T-cell (primary cell): ENCODE measurements at regions not wholly inside any gene's neighbourhood (a gene's known extent, or its start where the extent isn't known, plus 50 kb on each side); places are given as distances from the start of the nearest gene placed in this dataset.

ENCODE experiments used
- ATAC-seq, 4 experiments: fragments of 200-7000 bp in 3 of 4; fragments of 150-1000 bp in 1 of 4; cut with Tn5 transposase; replicated peaks in 1 of 4; 1 replicate in 3 of 4; 2 replicates in 1 of 4; pipeline ENCODE4 v1.10.0; 2021; ENCODE audit warnings: moderate library complexity in 3 of 4, mild to moderate bottlenecking in 2 of 4, moderate number of reproducible peaks in 1 of 4
- CTCF ChIA-PET, 2 donors: fragments of 300-600 bp; sonication (Branson Sonifier 250); formaldehyde crosslinking; loops; one replicate each; lab custom pipeline; 2022; ENCODE audit warnings: antibody characterized with exemption in 2 of 2; lab: Charles Lee
- POLR2A ChIA-PET, 2 donors: fragments of 300-600 bp; sonication (Branson Sonifier 250); formaldehyde crosslinking; loops; one replicate each; lab custom pipeline; 2022; ENCODE audit warnings: antibody characterized with exemption in 2 of 2; lab: Charles Lee
- DNase-seq, 35 experiments: peaks; one replicate each; pipeline versions ENCODE4 v3.0.0 to v3.0.0-alpha.2; 2013 to 2023
- H3K27ac ChIP-seq: one replicate; pipeline ENCODE4 v1.5.1; 2013; ENCODE audit warnings: low read length
- H3K27me3 ChIP-seq, 2 experiments: replicated peaks in 1 of 2; 1 replicate in 1 of 2; 2 replicates in 1 of 2; pipeline versions ENCODE4 v1.6.1 to v1.7.0; 2013; ENCODE audit warnings: low read length in 1 of 2, mixed read lengths in 1 of 2; ENCODE audit not compliant: control insufficient read depth in 2 of 2, insufficient read depth in 2 of 2; ENCODE audit errors: extremely low read depth in 1 of 2
- H3K36me3 ChIP-seq, 2 donors: 1 replicate in 1 of 2; 2 replicates in 1 of 2; pipeline versions ENCODE4 v1.6.1 to v1.7.0; 2013; ENCODE audit warnings: low read length in 1 of 2; ENCODE audit not compliant: control insufficient read depth in 2 of 2, insufficient read depth in 1 of 2; ENCODE audit errors: extremely low read depth in 1 of 2
- H3K4me1 ChIP-seq, 2 experiments: 1 replicate in 1 of 2; 2 replicates in 1 of 2; pipeline versions ENCODE4 v1.6.1 to v1.7.0; 2013; ENCODE audit warnings: low read length in 2 of 2, mixed read lengths in 1 of 2; ENCODE audit not compliant: insufficient read depth in 2 of 2, control insufficient read depth in 1 of 2; ENCODE audit errors: extremely low read depth in 1 of 2
- H3K4me3 ChIP-seq, 2 donors: 1 replicate in 1 of 2; 2 replicates in 1 of 2; pipeline versions ENCODE4 v1.5.1 to v1.7.0; 2013; ENCODE audit warnings: mild to moderate bottlenecking in 2 of 2, low read length in 1 of 2, moderate library complexity in 1 of 2; ENCODE audit not compliant: control insufficient read depth in 1 of 2; ENCODE audit errors: extremely low read depth in 1 of 2
- H3K9me3 ChIP-seq: 2 replicates; pipeline ENCODE4 v1.7.0; 2013
- H3K27ac Mint-ChIP-seq, 2 donors: one replicate each; pipeline ENCODE4 v1.8.0; 2020 to 2021; ENCODE audit warnings: mild to moderate bottlenecking in 2 of 2, mixed read lengths in 2 of 2
- H3K27me3 Mint-ChIP-seq, 2 donors: one replicate each; pipeline ENCODE4 v1.8.0; 2021 to 2022; ENCODE audit warnings: mixed read lengths in 2 of 2
- H3K36me3 Mint-ChIP-seq: one replicate; pipeline ENCODE4 v1.8.0; 2021; ENCODE audit warnings: mixed read lengths
- H3K4me1 Mint-ChIP-seq, 3 donors: one replicate each; pipeline ENCODE4 v1.8.0; 2020 to 2022; ENCODE audit warnings: mixed read lengths in 3 of 3, mild to moderate bottlenecking in 1 of 3
- H3K4me3 Mint-ChIP-seq, 3 donors: one replicate each; pipeline ENCODE4 v1.8.0; 2020 to 2022; ENCODE audit warnings: mild to moderate bottlenecking in 3 of 3, mixed read lengths in 3 of 3, moderate library complexity in 3 of 3
- H3K9me3 Mint-ChIP-seq, 3 donors: one replicate each; pipeline ENCODE4 v1.8.0; 2020 to 2022; ENCODE audit warnings: mixed read lengths in 3 of 3
- WGBS: methylation state at CpG from one replicate; pipeline ENCODE4 v1.1.5; 2013; ENCODE audit warnings: missing lambda C conversion rate; ENCODE audit not compliant: insufficient coverage; 5-methylcytosine and 5-hydroxymethylcytosine counted together

DNA sequence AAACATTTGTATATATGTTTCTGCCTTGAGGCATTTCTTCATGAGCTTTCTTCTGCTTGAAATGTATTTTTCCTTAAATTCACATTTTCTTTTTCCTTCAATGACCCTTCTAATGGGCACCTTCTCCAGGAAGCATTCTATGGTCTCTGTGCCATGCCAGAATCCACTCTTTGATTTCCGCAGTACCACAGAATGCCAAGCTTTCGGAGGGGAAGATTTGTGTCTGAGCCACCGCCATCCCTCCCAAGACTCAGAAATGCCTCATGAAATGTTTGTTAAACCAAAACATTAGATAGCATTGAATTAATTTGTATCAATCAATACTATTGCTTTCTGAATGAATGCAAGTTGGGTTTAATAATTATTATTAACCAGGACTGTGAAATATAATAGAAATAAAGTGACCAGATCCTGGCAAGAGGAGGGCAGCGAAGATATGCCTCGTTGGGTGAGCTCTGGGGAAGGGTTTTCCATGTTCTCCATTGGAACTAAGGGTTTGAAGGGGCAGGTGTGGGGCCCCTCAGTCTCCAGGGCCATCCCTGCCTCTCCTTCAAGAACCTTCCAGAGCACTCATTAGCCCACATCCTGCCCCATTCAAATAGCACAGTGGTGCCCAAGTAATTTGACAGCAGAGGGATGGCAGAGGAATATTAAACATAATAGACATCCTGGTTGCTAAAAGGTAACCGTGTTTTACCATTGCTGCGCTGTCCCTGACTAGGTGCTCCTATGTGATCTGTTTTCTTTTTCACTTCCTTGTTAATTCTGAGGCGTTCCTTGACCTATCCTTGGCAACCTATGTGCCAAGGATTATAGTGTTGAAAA, 189.6 kb downstream of the MYCN start:
- Mint-ChIP-seq H3K4me1 (no peaks in the 10 kb centered on the region), H3K36me3 (no peaks in the 10 kb centered on the region), H3K27me3 (peaks cover 0 to 3% of the 10 kb centered on the region in 2 donors), H3K27ac (no peak overlapping the region), H3K9me3 (no peaks in the 10 kb centered on the region), H3K4me3 (no peak overlapping the region)
- Histone ChIP-seq H3K4me1 (no peaks in the 10 kb centered on the region), H3K27ac (no peak overlapping the region), H3K36me3 (no peaks in the 10 kb centered on the region), H3K27me3 (peaks cover 0 to 6% of the 10 kb centered on the region in 2 experiments), H3K9me3 (no peaks in the 10 kb centered on the region), H3K4me3 (no peak overlapping the region)
- no peak for ATAC-seq
- no peak for DNase-seq
- ChIA-PET CTCF (no interaction called here), POLR2A (no interaction called here)
- 70% methylated on average over 4 of the region's 8 CpGs for WGBS

GRCh38 chr2:16128746-16129610, 188.6 kb downstream of the MYCN start:
- H3K27me3 ChIP-seq: peaks cover 0 to 6% of the 10 kb centered on the region in 2 experiments
- no peak overlapping the region for H3K27ac ChIP-seq
- H3K4me1 ChIP-seq: no peaks in the 10 kb centered on the region
- no peak overlapping the region for H3K4me3 ChIP-seq
- Mint-ChIP-seq H3K36me3 (no peaks in the 10 kb centered on the region), H3K4me1 (no peaks in the 10 kb centered on the region), H3K9me3 (no peaks in the 10 kb centered on the region), H3K27me3 (peaks cover 0 to 3% of the 10 kb centered on the region in 2 donors), H3K27ac (no peak overlapping the region), H3K4me3 (no peak overlapping the region)
- H3K9me3 ChIP-seq: no peaks in the 10 kb centered on the region
- WGBS: 84% methylated on average over 10 of the region's 13 CpGs
- ATAC-seq (no peak), DNase-seq (no peak)
- POLR2A ChIA-PET: no interaction called here
- H3K36me3 ChIP-seq: no peaks in the 10 kb centered on the region
- CTCF ChIA-PET: interaction anchor here in 1 of 2 donors (0.6 kb wide), 1 partner anchor 467 kb away, joined by 3 read pairs; no protein-coding TSS in a partner anchor

DNA sequence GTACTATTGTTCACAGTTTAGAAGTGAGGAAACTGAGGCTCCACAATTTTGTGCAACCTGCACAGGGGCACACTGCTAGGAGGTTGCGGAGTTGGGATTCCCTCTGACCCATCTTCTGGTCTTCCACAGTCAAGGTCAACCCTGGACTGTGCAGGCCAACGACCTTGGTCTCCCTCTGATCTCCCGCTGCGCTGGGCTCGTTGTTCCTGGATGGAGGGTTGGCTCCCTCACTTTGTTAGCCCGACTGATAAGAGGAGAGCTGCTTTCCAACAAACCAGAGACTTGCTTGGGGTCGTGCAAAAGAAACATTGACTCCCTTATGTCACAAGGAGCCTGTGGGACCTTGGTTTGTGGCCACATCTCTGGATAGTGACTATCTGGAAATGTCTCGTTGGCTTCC, 187.6 kb downstream of the MYCN start:
- no peaks in the 10 kb centered on the region for H3K36me3 Mint-ChIP-seq
- Histone ChIP-seq H3K9me3 (no peaks in the 10 kb centered on the region), H3K27ac (no peak overlapping the region), H3K4me1 (no peaks in the 10 kb centered on the region), H3K36me3 (no peaks in the 10 kb centered on the region), H3K4me3 (no peak overlapping the region), H3K27me3 (peaks cover 0 to 6% of the 10 kb centered on the region in 2 experiments)
- H3K27ac Mint-ChIP-seq: no peak overlapping the region
- 69% methylated on average over 8 of the region's 8 CpGs for WGBS
- ATAC-seq: no peak
- no peaks in the 10 kb centered on the region for H3K4me1 Mint-ChIP-seq
- DNase-seq: no peak
- no peak overlapping the region for H3K4me3 Mint-ChIP-seq
- POLR2A ChIA-PET: no interaction called here
- no peaks in the 10 kb centered on the region for H3K9me3 Mint-ChIP-seq
- H3K27me3 Mint-ChIP-seq: peaks cover 0 to 3% of the 10 kb centered on the region in 2 donors
- CTCF ChIA-PET: no interaction called here

DNA sequence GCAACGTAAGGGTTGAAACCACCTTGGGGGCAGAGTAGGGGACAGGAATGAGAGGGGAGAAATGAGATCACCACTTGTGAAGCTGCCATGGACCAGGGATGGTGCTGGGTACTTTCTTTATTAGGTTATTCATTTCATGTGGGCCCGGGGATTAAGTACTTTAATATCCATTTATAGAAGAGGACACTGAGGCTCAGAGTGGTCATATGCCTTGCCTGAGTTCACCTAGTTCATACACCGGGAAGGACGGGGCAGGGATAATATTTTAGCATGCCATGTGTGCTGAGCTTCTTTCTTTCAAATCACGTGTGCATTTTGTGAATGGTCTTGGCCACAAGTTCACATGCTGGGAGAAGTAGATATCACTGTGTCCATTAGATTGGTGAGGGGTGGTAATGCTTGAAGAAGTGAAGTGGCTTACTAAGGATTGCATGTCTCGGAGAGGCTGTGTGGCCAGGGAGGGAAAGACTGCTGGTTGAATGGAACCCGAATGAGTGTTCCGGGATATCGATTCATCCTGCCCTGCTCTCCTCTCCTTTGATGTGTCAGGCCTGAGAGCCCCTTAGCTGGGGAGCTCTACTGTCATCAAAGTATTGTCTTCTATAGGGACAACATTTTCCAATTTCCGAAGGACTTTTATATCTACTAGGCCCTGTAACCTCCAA, 187.1 kb downstream of the MYCN start:
- no peak for DNase-seq
- WGBS: 72% methylated on average over 8 of the region's 10 CpGs
- Histone ChIP-seq H3K27ac (no peak overlapping the region), H3K4me1 (no peaks in the 10 kb centered on the region), H3K36me3 (no peaks in the 10 kb centered on the region), H3K4me3 (no peak overlapping the region), H3K9me3 (no peaks in the 10 kb centered on the region), H3K27me3 (peaks cover 0 to 6% of the 10 kb centered on the region in 2 experiments)
- POLR2A ChIA-PET: no interaction called here
- CTCF ChIA-PET: interaction anchor here in 1 of 2 donors (0.5 kb wide), 1 partner anchor 16 kb away, joined by 3 read pairs; no protein-coding TSS in a partner anchor
- ATAC-seq: no peak
- H3K27me3 Mint-ChIP-seq: peaks cover 0 to 3% of the 10 kb centered on the region in 2 donors
- no peak overlapping the region for H3K4me3 Mint-ChIP-seq
- no peaks in the 10 kb centered on the region for H3K4me1 Mint-ChIP-seq
- no peak overlapping the region for H3K27ac Mint-ChIP-seq
- no peaks in the 10 kb centered on the region for H3K9me3 Mint-ChIP-seq
- H3K36me3 Mint-ChIP-seq: no peaks in the 10 kb centered on the region

DNA sequence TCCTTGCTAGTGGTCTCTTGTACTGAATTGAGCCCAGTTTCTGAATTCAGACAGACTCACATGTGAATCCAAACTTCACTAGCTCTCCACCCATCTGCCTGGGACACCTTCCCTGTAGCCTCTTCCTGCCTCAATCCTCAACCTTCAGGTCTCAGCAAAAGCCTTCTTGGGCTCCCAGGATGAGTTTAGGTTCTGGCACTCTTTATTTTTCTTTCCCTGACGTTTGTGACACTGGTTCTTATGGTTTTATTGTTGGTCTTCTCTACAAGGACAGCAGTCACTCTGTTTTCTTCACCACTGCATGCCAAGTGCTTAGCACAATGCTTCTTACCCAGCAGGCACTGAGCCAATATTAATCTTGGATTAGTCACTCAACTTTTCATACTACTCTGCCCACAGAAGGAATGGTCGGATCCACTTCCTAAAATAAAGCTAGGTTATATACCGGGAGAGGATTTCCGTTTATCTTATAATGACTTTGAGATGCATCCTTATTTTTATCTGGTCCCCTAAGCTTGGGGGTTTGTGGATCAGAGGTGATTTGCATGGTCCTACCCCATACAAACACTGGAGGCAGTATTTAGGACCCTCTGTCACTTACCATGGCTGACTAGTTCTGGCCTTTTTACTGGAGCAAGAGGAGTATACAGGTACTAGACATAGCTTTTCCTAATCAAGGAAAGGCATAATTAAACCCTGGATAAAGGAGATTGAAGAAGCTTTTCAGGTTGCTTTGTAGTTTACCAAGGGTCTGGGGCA, 186.3 kb downstream of the MYCN start:
- no peak for DNase-seq

More for the DNA sequence above, 186.3 kb downstream of the MYCN start:
- no CpG with 5 or more reads among the region's 4 CpGs for WGBS
- POLR2A ChIA-PET: no interaction called here
- Mint-ChIP-seq H3K27ac (no peak overlapping the region), H3K4me1 (no peaks in the 10 kb centered on the region), H3K36me3 (no peaks in the 10 kb centered on the region), H3K9me3 (peaks cover 0 to 4% (median 4%) of the 10 kb centered on the region in 3 donors), H3K4me3 (no peak overlapping the region), H3K27me3 (peaks cover 0 to 3% of the 10 kb centered on the region in 2 donors)
- Histone ChIP-seq H3K4me3 (no peak overlapping the region), H3K27me3 (peaks cover 0 to 6% of the 10 kb centered on the region in 2 experiments), H3K27ac (no peak overlapping the region), H3K36me3 (no peaks in the 10 kb centered on the region), H3K4me1 (no peaks in the 10 kb centered on the region), H3K9me3 (no peaks in the 10 kb centered on the region)
- no peak for ATAC-seq
- CTCF ChIA-PET: interaction anchor here in 1 of 2 donors (0.5 kb wide), 1 partner anchor 15 kb away, joined by 3 read pairs; no protein-coding TSS in a partner anchor
